H9 (cell line): ENCODE measurements at regions not wholly inside any gene's neighbourhood (a gene's known extent, or its start where the extent isn't known, plus 50 kb on each side); places are given as distances from the start of the nearest gene placed in this dataset.
A peak's percentile ranks its signal among the peaks of the same experiment; 100 is the strongest.

Source experiments
- DNase-seq: peaks from one replicate; pipeline ENCODE4 v3.0.0-alpha.2; 2017
- H2AFZ ChIP-seq: one replicate; pipeline ENCODE4 v1.6.1; 2013; ENCODE audit warnings: mild to moderate bottlenecking, low read length, control low read depth, moderate library complexity
- H2AK5ac ChIP-seq: 2 replicates; pipeline ENCODE4 v1.6.1; 2013; ENCODE audit warnings: low read length, control low read depth, mixed read lengths; ENCODE audit not compliant: insufficient read length
- H2BK120ac ChIP-seq: one replicate; pipeline ENCODE4 v1.6.1; 2013; ENCODE audit warnings: low read depth, mild to moderate bottlenecking, low read length, control low read depth, inconsistent platforms; ENCODE audit not compliant: poor library complexity, severe bottlenecking
- H2BK12ac ChIP-seq: 2 replicates; pipeline ENCODE4 v1.6.1; 2013; ENCODE audit warnings: low read length, control low read depth, mixed read lengths, low read depth; ENCODE audit not compliant: insufficient read length
- H2BK15ac ChIP-seq: 2 replicates; pipeline ENCODE4 v1.6.1; 2013; ENCODE audit warnings: low read depth, low read length, control low read depth
- H2BK20ac ChIP-seq: one replicate; pipeline ENCODE4 v1.6.1; 2013; ENCODE audit warnings: low read depth, mild to moderate bottlenecking, low read length, control low read depth, inconsistent platforms; ENCODE audit not compliant: poor library complexity, severe bottlenecking
- H2BK5ac ChIP-seq: 2 replicates; pipeline ENCODE4 v1.6.1; 2013; ENCODE audit warnings: low read length, control low read depth, mixed read lengths; ENCODE audit not compliant: insufficient read length
- H3K14ac ChIP-seq: 2 replicates; pipeline ENCODE4 v1.6.1; 2013; ENCODE audit warnings: low read length, control low read depth; ENCODE audit not compliant: insufficient read depth
- H3K18ac ChIP-seq: 2 replicates; pipeline ENCODE4 v1.6.1; 2013; ENCODE audit warnings: low read depth, mild to moderate bottlenecking, mixed read lengths, low read length, control low read depth; ENCODE audit not compliant: insufficient read length
- H3K23ac ChIP-seq: 2 replicates; pipeline ENCODE4 v1.6.1; 2013; ENCODE audit warnings: low read length, control low read depth, mixed read lengths, low read depth; ENCODE audit not compliant: insufficient read length
- H3K23me2 ChIP-seq: 2 replicates; pipeline ENCODE4 v1.6.1; 2013; ENCODE audit warnings: low read depth, mild to moderate bottlenecking, mixed read lengths, low read length, control low read depth; ENCODE audit not compliant: insufficient read length, poor library complexity, severe bottlenecking
- H3K27ac ChIP-seq: 2 replicates; pipeline ENCODE4 v1.5.1; 2013; ENCODE audit warnings: low read length, control low read depth, mixed read lengths, low read depth; ENCODE audit not compliant: insufficient read length
- H3K27me3 ChIP-seq: 2 replicates; pipeline ENCODE4 v1.6.1; 2013; ENCODE audit warnings: low read length, control low read depth, inconsistent platforms; ENCODE audit not compliant: insufficient read depth
- H3K4ac ChIP-seq: 2 replicates; pipeline ENCODE4 v1.6.1; 2013; ENCODE audit warnings: low read depth, mild to moderate bottlenecking, control low read depth, inconsistent platforms, low read length, moderate library complexity
- H3K4me1 ChIP-seq: 2 replicates; pipeline ENCODE4 v1.6.1; 2013; ENCODE audit warnings: low read length, control low read depth, inconsistent platforms; ENCODE audit not compliant: insufficient read depth
- H3K4me2 ChIP-seq: 2 replicates; pipeline ENCODE4 v1.6.1; 2013; ENCODE audit warnings: low read length, control low read depth, mixed read lengths; ENCODE audit not compliant: insufficient read length, insufficient read depth
- H3K56ac ChIP-seq: 2 replicates; pipeline ENCODE4 v1.6.1; 2013; ENCODE audit warnings: low read depth, mild to moderate bottlenecking, mixed read lengths, low read length, control low read depth; ENCODE audit not compliant: insufficient read length
- H3K79me1 ChIP-seq: 2 replicates; pipeline ENCODE4 v1.6.1; 2013; ENCODE audit warnings: low read depth, mild to moderate bottlenecking, moderate library complexity, low read length, control low read depth, inconsistent platforms; ENCODE audit not compliant: insufficient read depth, poor library complexity, severe bottlenecking
- H3K79me2 ChIP-seq: 2 replicates; pipeline ENCODE4 v1.6.1; 2013; ENCODE audit warnings: low read length, control low read depth, inconsistent platforms; ENCODE audit not compliant: insufficient read depth
- H3K9ac ChIP-seq: 2 replicates; pipeline ENCODE4 v1.6.1; 2013; ENCODE audit warnings: low read length, control low read depth, mixed read lengths; ENCODE audit not compliant: insufficient read length; ENCODE audit errors: extremely low read depth
- H3K9me3 ChIP-seq: one replicate; pipeline ENCODE4 v1.6.1; 2013; ENCODE audit warnings: low read depth, low read length, inconsistent platforms; ENCODE audit not compliant: control insufficient read depth
- H3T11ph ChIP-seq: one replicate; pipeline ENCODE4 v1.6.1; 2013; ENCODE audit warnings: mild to moderate bottlenecking, low read length, control low read depth, inconsistent platforms
- H4K20me1 ChIP-seq: one replicate; pipeline ENCODE4 v1.6.1; 2013; ENCODE audit not compliant: control insufficient read depth, insufficient read length, insufficient read depth
- H4K5ac ChIP-seq: 2 replicates; pipeline ENCODE4 v1.6.1; 2013; ENCODE audit warnings: low read depth, mild to moderate bottlenecking, mixed read lengths, low read length, control low read depth; ENCODE audit not compliant: insufficient read length
- H4K8ac ChIP-seq: replicated peaks from 2 replicates; pipeline ENCODE4 v1.6.1; 2013; ENCODE audit warnings: low read length, control low read depth, mixed read lengths, low read depth; ENCODE audit not compliant: insufficient read length
- H4K91ac ChIP-seq: 2 replicates; pipeline ENCODE4 v1.6.1; 2013; ENCODE audit warnings: low read depth, mild to moderate bottlenecking, moderate library complexity, mixed read lengths, low read length, control low read depth; ENCODE audit not compliant: insufficient read length
- H3K27ac Mint-ChIP-seq, 3 experiments: 2 replicates in 2 of 3; 3 replicates in 1 of 3; pipeline ENCODE4 v1.8.0; 2020 to 2021; ENCODE audit warnings: mixed read lengths in 3 of 3, mild to moderate bottlenecking in 1 of 3, moderate library complexity in 1 of 3
- H3K27me3 Mint-ChIP-seq: 2 replicates; pipeline ENCODE4 v1.8.0; 2021; ENCODE audit warnings: low read depth, mild to moderate bottlenecking, moderate library complexity, mixed read lengths
- H3K36me3 Mint-ChIP-seq, 3 experiments: 2 replicates in 2 of 3; 3 replicates in 1 of 3; pipeline ENCODE4 v1.8.0; 2020 to 2021; ENCODE audit warnings: low read depth in 3 of 3, mixed read lengths in 3 of 3; ENCODE audit not compliant: insufficient read depth in 1 of 3
- H3K4me1 Mint-ChIP-seq, 2 experiments: 2 replicates each; pipeline ENCODE4 v1.8.0; 2020; ENCODE audit warnings: mixed read lengths in 2 of 2
- H3K4me3 Mint-ChIP-seq, 2 experiments: 2 replicates in 1 of 2; 3 replicates in 1 of 2; pipeline ENCODE4 v1.8.0; 2020 to 2021; ENCODE audit warnings: mild to moderate bottlenecking in 2 of 2, mixed read lengths in 2 of 2, moderate library complexity in 1 of 2
- H3K9me3 Mint-ChIP-seq, 2 experiments: 2 replicates in 1 of 2; 3 replicates in 1 of 2; pipeline ENCODE4 v1.8.0; 2020; ENCODE audit warnings: mild to moderate bottlenecking in 2 of 2, mixed read lengths in 2 of 2, moderate library complexity in 1 of 2
- CTCF ChIP-seq: fragments of 200-600 bp; sonication (generic); conservative IDR thresholded peaks from 3 replicates; pipeline ENCODE4 v1.8.0; 2021; ENCODE audit warnings: antibody characterized with exemption, mild to moderate bottlenecking
- WGBS: extraction: QIAGEN DNeasy Blood & Tissue Kit; methylation state at CpG from one replicate; pipeline ENCODE4 v1.1.7; 2013; ENCODE audit warnings: missing lambda C conversion rate, low lambda C conversion rate, mixed read lengths; ENCODE audit not compliant: insufficient read length; ENCODE audit errors: extremely low coverage; 5-methylcytosine and 5-hydroxymethylcytosine counted together

GRCh38 chr12:131223791-131224225 lies 270.1 kb downstream of the ADGRD1 start:
- H3K27me3 ChIP-seq: no peaks in the 10 kb centered on the region
- H4K20me1 ChIP-seq: no peaks in the 10 kb centered on the region
- Mint-ChIP-seq H3K4me1 (peaks cover 5 to 23% of the 10 kb centered on the region in 2 experiments), H3K27ac (peak overlapping the region in 2 of 3 experiments; percentile 44 to 89; a peak in 2 of 7 replicates), H3K9me3 (peaks cover 0 to 2% of the 10 kb centered on the region in 2 experiments; a peak in 1 of 5 replicates), H3K36me3 (no peaks in the 10 kb centered on the region; a peak in 1 of 7 replicates), H3K4me3 (no peak overlapping the region), H3K27me3 (peaks cover 3% of the 10 kb centered on the region)
- H2AK5ac ChIP-seq: no peak overlapping the region
- no peak overlapping the region for H3K9ac ChIP-seq
- no peak overlapping the region for H3K18ac ChIP-seq
- H4K91ac ChIP-seq: no peak overlapping the region
- H3K23me2 ChIP-seq: no peaks in the 10 kb centered on the region
- DNase-seq: no peak
- no peak overlapping the region for H3K23ac ChIP-seq
- no peak overlapping the region for H3K4ac ChIP-seq
- no peak overlapping the region for H3T11ph ChIP-seq
- no peak overlapping the region for H2BK15ac ChIP-seq
- no peak overlapping the region for H2BK20ac ChIP-seq
- no peak for TF ChIP-seq CTCF
- H3K14ac ChIP-seq: no peak overlapping the region
- peaks cover 6% of the 10 kb centered on the region; the same call in 1 of the 2 replicates for H3K4me1 ChIP-seq
- H2BK120ac ChIP-seq: no peak overlapping the region
- H3K9me3 ChIP-seq: no peaks in the 10 kb centered on the region
- H2AFZ ChIP-seq: no peak overlapping the region
- no peak overlapping the region for H3K56ac ChIP-seq
- H3K27ac ChIP-seq: no peak overlapping the region
- H2BK5ac ChIP-seq: no peak overlapping the region
- H3K79me2 ChIP-seq: no peaks in the 10 kb centered on the region
- H3K4me2 ChIP-seq: no peak overlapping the region
- H3K79me1 ChIP-seq: no peaks in the 10 kb centered on the region
- no CpG with 5 or more reads among the region's 13 CpGs for WGBS
- no peak overlapping the region for H4K8ac ChIP-seq
- no peak overlapping the region for H2BK12ac ChIP-seq
- no peak overlapping the region for H4K5ac ChIP-seq
